Gastroesophageal sphincter (tissue), 4 donors: ENCODE measurements at regions not wholly inside any gene's neighbourhood (a gene's known extent, or its start where the extent isn't known, plus 50 kb on each side); places are given as distances from the start of the nearest gene placed in this dataset.

ENCODE experiments used
- ATAC-seq: fragments of 150-250 bp; one replicate; pipeline ENCODE4 v1.9.1; 2016; ENCODE audit warnings: mild to moderate bottlenecking, moderate library complexity
- H3K27ac ChIP-seq, 4 donors: fragments of 200-600 bp; sonication (generic) in 3 of 4; 1 replicate in 3 of 4; 2 replicates in 1 of 4; pipeline ENCODE4 v1.5.1; 2016 to 2019
- H3K27me3 ChIP-seq: fragments of 200-600 bp; sonication (generic); one replicate; pipeline ENCODE4 v1.5.1; 2019
- H3K36me3 ChIP-seq, 2 donors: fragments of 200-600 bp; sonication (generic); one replicate each; pipeline ENCODE4 v1.5.1; 2019; ENCODE audit warnings: control low read depth in 1 of 2
- H3K4me1 ChIP-seq, 3 donors: fragments of 200-600 bp; sonication (generic); 1 replicate in 2 of 3; 2 replicates in 1 of 3; pipeline ENCODE4 v1.5.1; 2016 to 2019; ENCODE audit warnings: control low read depth in 2 of 3
- H3K4me3 ChIP-seq, 2 donors: fragments of 200-600 bp; sonication (generic); one replicate each; pipeline ENCODE4 v1.5.1; 2019; ENCODE audit warnings: mild to moderate bottlenecking in 1 of 2, moderate library complexity in 1 of 2
- H3K9me3 ChIP-seq, 3 donors: fragments of 200-600 bp; sonication (generic); one replicate each; pipeline ENCODE4 v1.5.1; 2017 to 2019; ENCODE audit warnings: control low read depth in 2 of 3
- CTCF ChIP-seq, 4 experiments: fragments of 200-600 bp in 2 of 4; fragments of 450-650 bp in 2 of 4; sonication (generic) in 1 of 4; IDR thresholded peaks; one replicate each; pipeline ENCODE4 v1.5.1; 2017 to 2019; ENCODE audit warnings: antibody characterized with exemption in 4 of 4, mild to moderate bottlenecking in 2 of 4, moderate library complexity in 2 of 4
- EP300 ChIP-seq: sonication (generic); formaldehyde crosslinking; IDR thresholded peaks from one replicate; pipeline ENCODE4 v1.6.1; 2017; ENCODE audit warnings: antibody characterized with exemption, mild to moderate bottlenecking
- POLR2A ChIP-seq, 2 donors: fragments of 450-650 bp; IDR thresholded peaks; one replicate each; pipeline ENCODE4 v1.6.1; 2017; ENCODE audit warnings: antibody characterized with exemption in 2 of 2, mild to moderate bottlenecking in 2 of 2, moderate library complexity in 1 of 2
- POLR2AphosphoS5 ChIP-seq: sonication (generic); formaldehyde crosslinking; IDR thresholded peaks from one replicate; pipeline ENCODE4 v1.6.1; 2017; ENCODE audit warnings: antibody characterized with exemption
- WGBS, 2 donors: methylation state at CpG; one replicate each; pipeline ENCODE4 v1.1.5; 2018; ENCODE audit warnings: low coverage in 1 of 2; 5-methylcytosine and 5-hydroxymethylcytosine counted together

- H3K36me3 ChIP-seq = no peaks in the 10 kb centered on the region
- H3K4me1 ChIP-seq = no peaks in the 10 kb centered on the region
- no peaks in the 10 kb centered on the region for H3K9me3 ChIP-seq
- no peak for TF ChIP-seq POLR2AphosphoS5
- TF ChIP-seq EP300 = no peak
- TF ChIP-seq POLR2A (IDR thresholded peaks at IDR 0.05) = no peak
- TF ChIP-seq CTCF (IDR thresholded peaks at IDR 0.05) = no peak
- ATAC-seq = no peak
- H3K27me3 ChIP-seq = no peaks in the 10 kb centered on the region
- WGBS, 2 donors = 50 to 69% methylated on average over 4 of the region's 4 CpGs
- H3K4me3 ChIP-seq = no peak overlapping the region
- H3K27ac ChIP-seq = no peak overlapping the region
These were observed 808.7 kb upstream of the NECTIN3 start for GRCh38 chr3:110262896-110263295.

- 67 to 80% methylated on average over 1 of the region's 1 CpG for WGBS, 2 donors
- Histone ChIP-seq H3K27me3 (no peaks in the 10 kb centered on the region), H3K9me3 (no peaks in the 10 kb centered on the region), H3K4me3 (no peak overlapping the region), H3K4me1 (no peaks in the 10 kb centered on the region), H3K36me3 (no peaks in the 10 kb centered on the region), H3K27ac (no peak overlapping the region)
- no peak for TF ChIP-seq POLR2A (IDR thresholded peaks at IDR 0.05)
- TF ChIP-seq CTCF (IDR thresholded peaks at IDR 0.05) = no peak
- no peak for TF ChIP-seq EP300
- no peak for TF ChIP-seq POLR2AphosphoS5
- ATAC-seq = no peak
These were observed 806.3 kb upstream of the NECTIN3 start for GRCh38 chr3:110265302-110265701.

GRCh38 chr3:110267304-110267845, 804.2 kb upstream of the NECTIN3 start:
- WGBS, 2 donors = 89% methylated on average over 2 to 4 of the region's 4 CpGs
- Histone ChIP-seq H3K4me1 (no peaks in the 10 kb centered on the region), H3K9me3 (no peaks in the 10 kb centered on the region), H3K36me3 (no peaks in the 10 kb centered on the region), H3K27me3 (no peaks in the 10 kb centered on the region), H3K4me3 (no peak overlapping the region), H3K27ac (no peak overlapping the region)
- no peak for TF ChIP-seq EP300
- TF ChIP-seq CTCF (IDR thresholded peaks at IDR 0.05) = no peak
- no peak for ATAC-seq

GRCh38 chr3:110272525-110272924, 799.1 kb upstream of the NECTIN3 start:
- Histone ChIP-seq H3K4me3 (no peak overlapping the region), H3K27ac (no peak overlapping the region), H3K4me1 (no peaks in the 10 kb centered on the region), H3K36me3 (no peaks in the 10 kb centered on the region), H3K9me3 (no peaks in the 10 kb centered on the region), H3K27me3 (no peaks in the 10 kb centered on the region)
- WGBS, 2 donors = 52 to 89% methylated on average over 3 to 5 of the region's 6 CpGs
- no peak for ATAC-seq
- TF ChIP-seq POLR2A (IDR thresholded peaks at IDR 0.05) = no peak
- TF ChIP-seq POLR2AphosphoS5 = no peak
- TF ChIP-seq EP300 = no peak
- no peak for TF ChIP-seq CTCF (IDR thresholded peaks at IDR 0.05)

- Histone ChIP-seq H3K9me3 (peaks cover 0 to 7% (median 0%) of the 10 kb centered on the region in 3 donors), H3K4me1 (no peaks in the 10 kb centered on the region), H3K27me3 (no peaks in the 10 kb centered on the region), H3K27ac (no peak overlapping the region), H3K4me3 (no peak overlapping the region), H3K36me3 (no peaks in the 10 kb centered on the region)
- TF ChIP-seq CTCF (IDR thresholded peaks at IDR 0.05) (no peak), POLR2A (IDR thresholded peaks at IDR 0.05) (no peak), POLR2AphosphoS5 (no peak), EP300 (no peak)
- ATAC-seq = no peak
- WGBS, 2 donors = 69 to 70% methylated on average over 1 of the region's 1 CpG
These were observed 779.6 kb upstream of the NECTIN3 start for GRCh38 chr3:110291886-110292501.
